WTC11 (cell line): ENCODE measurements at regions not wholly inside any gene's neighbourhood (a gene's known extent, or its start where the extent isn't known, plus 50 kb on each side); places are given as distances from the start of the nearest gene placed in this dataset.

ENCODE experiments used
- ATAC-seq: fragments of 200-7000 bp; cut with Tn5 transposase; 2 replicates; pipeline ENCODE4 v1.10.0; 2021; ENCODE audit warnings: mild to moderate bottlenecking, moderate library complexity
- CTCF ChIA-PET: fragments of 300-600 bp; sonication (Branson Sonifier 250); formaldehyde crosslinking; loops from one replicate; lab custom pipeline; 2021; ENCODE audit warnings: antibody characterized with exemption; lab: Charles Lee
- POLR2A ChIA-PET: fragments of 350-600 bp; sonication (Branson Sonifier 250); formaldehyde crosslinking; loops from one replicate; lab custom pipeline; 2021; ENCODE audit warnings: antibody characterized with exemption; lab: Charles Lee
- DNase-seq: peaks from one replicate; pipeline ENCODE4 v3.0.0; 2021; ENCODE audit warnings: low spot score
- H3K27ac Mint-ChIP-seq: 2 replicates; pipeline ENCODE4 v1.8.0; 2021; ENCODE audit warnings: mixed read lengths
- H3K27me3 Mint-ChIP-seq: 2 replicates; pipeline ENCODE4 v1.8.0; 2021; ENCODE audit warnings: low read depth, mild to moderate bottlenecking, moderate library complexity, mixed read lengths
- H3K36me3 Mint-ChIP-seq: 2 replicates; pipeline ENCODE4 v1.8.0; 2021; ENCODE audit warnings: mixed read lengths
- H3K4me1 Mint-ChIP-seq: 2 replicates; pipeline ENCODE4 v1.8.0; 2022; ENCODE audit warnings: mixed read lengths
- H3K4me3 Mint-ChIP-seq: 2 replicates; pipeline ENCODE4 v1.8.0; 2021; ENCODE audit warnings: mild to moderate bottlenecking, moderate library complexity, mixed read lengths
- H3K9me3 Mint-ChIP-seq: 2 replicates; pipeline ENCODE4 v1.8.0; 2021; ENCODE audit warnings: mixed read lengths
- ATF1 ChIP-seq: sonication (generic); formaldehyde crosslinking; IDR thresholded peaks from 2 replicates; pipeline ENCODE4 v1.8.1; 2023; ENCODE audit warnings: mild to moderate bottlenecking, moderate library complexity, missing genetic modification reagents
- CTCF ChIP-seq: fragments of 200-600 bp; IDR thresholded peaks from 2 replicates; pipeline ENCODE4 v1.8.0; 2022; ENCODE audit warnings: antibody characterized with exemption
- ELF4 ChIP-seq: sonication (generic); formaldehyde crosslinking; IDR thresholded peaks from 2 replicates; pipeline ENCODE4 v1.8.1; 2022; ENCODE audit warnings: low read depth, mild to moderate bottlenecking, moderate library complexity, missing genetic modification reagents
- ETV6 ChIP-seq: sonication (generic); formaldehyde crosslinking; IDR thresholded peaks from 2 replicates; pipeline ENCODE4 v1.8.1; 2022; ENCODE audit warnings: mild to moderate bottlenecking, missing genetic modification reagents
- GRHL2 ChIP-seq: fragments of 250-450 bp; sonication (Bioruptor Pico); IDR thresholded peaks from 2 replicates; pipeline ENCODE4 v1.8.0; 2022; ENCODE audit warnings: mild to moderate bottlenecking, moderate library complexity; ENCODE audit not compliant: insufficient replicate concordance, severe bottlenecking
- JAZF1 ChIP-seq: fragments of 250-450 bp; sonication (Bioruptor Pico); IDR thresholded peaks from 2 replicates; pipeline ENCODE4 v1.9.0; 2021; ENCODE audit warnings: moderate library complexity, mild to moderate bottlenecking, inconsistent platforms
- NFE2L1 ChIP-seq: sonication (generic); formaldehyde crosslinking; IDR thresholded peaks from 2 replicates; pipeline ENCODE4 v1.8.1; 2023; ENCODE audit warnings: missing genetic modification reagents
- NR2C2 ChIP-seq: sonication (generic); formaldehyde crosslinking; IDR thresholded peaks from 2 replicates; pipeline ENCODE4 v1.8.0; 2022; ENCODE audit warnings: mild to moderate bottlenecking, missing genetic modification reagents
- SMAD3 ChIP-seq: sonication (generic); formaldehyde crosslinking; IDR thresholded peaks from 2 replicates; pipeline ENCODE4 v1.8.0; 2022; ENCODE audit warnings: missing genetic modification reagents, mild to moderate bottlenecking, borderline replicate concordance
- ZMAT4 ChIP-seq: fragments of 250-450 bp; sonication (Bioruptor Pico); IDR thresholded peaks from 2 replicates; pipeline ENCODE4 v1.9.0; 2021; ENCODE audit warnings: mild to moderate bottlenecking
- ZNF232 ChIP-seq: sonication (generic); formaldehyde crosslinking; IDR thresholded peaks from 2 replicates; pipeline ENCODE4 v1.8.0; 2022; ENCODE audit warnings: mild to moderate bottlenecking, missing genetic modification reagents
- ZNF263 ChIP-seq: sonication (generic); formaldehyde crosslinking; IDR thresholded peaks from 2 replicates; pipeline ENCODE4 v1.8.1; 2022; ENCODE audit warnings: low read depth, mild to moderate bottlenecking, moderate library complexity, missing genetic modification reagents
- ZNF281 ChIP-seq: sonication (generic); formaldehyde crosslinking; IDR thresholded peaks from 2 replicates; pipeline ENCODE4 v1.8.0; 2023; ENCODE audit warnings: mild to moderate bottlenecking, missing genetic modification reagents
- TF ChIP-seq, protein P1 (sequence below): sonication (generic); formaldehyde crosslinking; IDR thresholded peaks from 2 replicates; pipeline ENCODE4 v1.8.1; 2022; ENCODE audit warnings: low read depth, missing genetic modification reagents, borderline replicate concordance
- TF ChIP-seq, protein P2 (sequence below): sonication (generic); formaldehyde crosslinking; IDR thresholded peaks from 2 replicates; pipeline ENCODE4 v1.8.1; 2023; ENCODE audit warnings: mild to moderate bottlenecking, missing genetic modification reagents
- TF ChIP-seq, protein P3 (sequence below): sonication (generic); formaldehyde crosslinking; IDR thresholded peaks from 2 replicates; pipeline ENCODE4 v1.8.1; 2022; ENCODE audit warnings: missing genetic modification reagents, borderline replicate concordance
- TF ChIP-seq, protein P4 (sequence below): sonication (generic); formaldehyde crosslinking; IDR thresholded peaks from 2 replicates; pipeline ENCODE4 v1.8.1; 2022; ENCODE audit warnings: mild to moderate bottlenecking, missing genetic modification reagents, moderate library complexity, borderline replicate concordance

GRCh38 chr1:233777566-233777965, 126.9 kb upstream of the SLC35F3 start:
- DNase-seq (no peak), ATAC-seq (no peak)
- H3K9me3 Mint-ChIP-seq, result peaks cover 43% of the 10 kb centered on the region
- ChIA-PET CTCF (interaction anchor here (0.7 kb wide), 1 partner anchor 14 kb away, joined by 4 read pairs; no protein-coding TSS in a partner anchor), POLR2A (no interaction called here)
- H3K36me3 Mint-ChIP-seq, result peaks cover 17% of the 10 kb centered on the region
- H3K4me3 Mint-ChIP-seq, result no peak overlapping the region
- H3K4me1 Mint-ChIP-seq, result no peaks in the 10 kb centered on the region
- H3K27ac Mint-ChIP-seq, result no peak overlapping the region
- no peaks in the 10 kb centered on the region for H3K27me3 Mint-ChIP-seq
- no peak for TF ChIP-seq GRHL2
- no peak for TF ChIP-seq CTCF
- no peak for TF ChIP-seq ZMAT4 (CRISPR knock-in tag)
- no peak for TF ChIP-seq ATF1 (CRISPR knock-in tag)

DNA sequence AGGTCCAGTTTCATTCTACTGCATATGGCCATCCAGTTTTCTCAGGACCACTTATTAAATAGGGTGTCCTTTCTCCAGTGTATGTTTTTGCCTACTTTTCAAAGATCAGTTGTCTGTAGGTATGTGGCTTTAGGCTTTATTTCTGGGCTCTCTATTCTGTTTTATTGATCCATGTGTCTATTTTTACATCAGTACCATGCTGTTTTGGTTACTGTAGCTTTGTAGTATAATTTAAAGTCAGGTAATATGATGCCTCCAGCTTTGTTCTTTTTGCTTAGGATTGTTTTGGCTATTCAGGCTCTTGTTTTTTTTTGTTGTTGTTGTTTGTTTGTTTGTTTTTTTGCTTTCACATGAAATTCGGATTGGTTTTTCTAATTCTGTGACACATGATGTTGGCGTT, 124.4 kb upstream of the SLC35F3 start:
- CTCF ChIA-PET, result no interaction called here
- no peak for DNase-seq
- H3K27ac Mint-ChIP-seq, result no peak overlapping the region
- TF ChIP-seq NR2C2 (no peak), JAZF1 (CRISPR knock-in tag) (no peak), ZNF281 (CRISPR knock-in tag) (no peak), ZNF232 (no peak)
- TF ChIP-seq, protein P1, sequence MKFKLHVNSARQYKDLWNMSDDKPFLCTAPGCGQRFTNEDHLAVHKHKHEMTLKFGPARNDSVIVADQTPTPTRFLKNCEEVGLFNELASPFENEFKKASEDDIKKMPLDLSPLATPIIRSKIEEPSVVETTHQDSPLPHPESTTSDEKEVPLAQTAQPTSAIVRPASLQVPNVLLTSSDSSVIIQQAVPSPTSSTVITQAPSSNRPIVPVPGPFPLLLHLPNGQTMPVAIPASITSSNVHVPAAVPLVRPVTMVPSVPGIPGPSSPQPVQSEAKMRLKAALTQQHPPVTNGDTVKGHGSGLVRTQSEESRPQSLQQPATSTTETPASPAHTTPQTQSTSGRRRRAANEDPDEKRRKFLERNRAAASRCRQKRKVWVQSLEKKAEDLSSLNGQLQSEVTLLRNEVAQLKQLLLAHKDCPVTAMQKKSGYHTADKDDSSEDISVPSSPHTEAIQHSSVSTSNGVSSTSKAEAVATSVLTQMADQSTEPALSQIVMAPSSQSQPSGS, result no peak
- TF ChIP-seq, protein P2, sequence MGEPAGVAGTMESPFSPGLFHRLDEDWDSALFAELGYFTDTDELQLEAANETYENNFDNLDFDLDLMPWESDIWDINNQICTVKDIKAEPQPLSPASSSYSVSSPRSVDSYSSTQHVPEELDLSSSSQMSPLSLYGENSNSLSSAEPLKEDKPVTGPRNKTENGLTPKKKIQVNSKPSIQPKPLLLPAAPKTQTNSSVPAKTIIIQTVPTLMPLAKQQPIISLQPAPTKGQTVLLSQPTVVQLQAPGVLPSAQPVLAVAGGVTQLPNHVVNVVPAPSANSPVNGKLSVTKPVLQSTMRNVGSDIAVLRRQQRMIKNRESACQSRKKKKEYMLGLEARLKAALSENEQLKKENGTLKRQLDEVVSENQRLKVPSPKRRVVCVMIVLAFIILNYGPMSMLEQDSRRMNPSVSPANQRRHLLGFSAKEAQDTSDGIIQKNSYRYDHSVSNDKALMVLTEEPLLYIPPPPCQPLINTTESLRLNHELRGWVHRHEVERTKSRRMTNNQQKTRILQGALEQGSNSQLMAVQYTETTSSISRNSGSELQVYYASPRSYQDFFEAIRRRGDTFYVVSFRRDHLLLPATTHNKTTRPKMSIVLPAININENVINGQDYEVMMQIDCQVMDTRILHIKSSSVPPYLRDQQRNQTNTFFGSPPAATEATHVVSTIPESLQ (CRISPR knock-in tag), result no peak
- TF ChIP-seq, protein P3, sequence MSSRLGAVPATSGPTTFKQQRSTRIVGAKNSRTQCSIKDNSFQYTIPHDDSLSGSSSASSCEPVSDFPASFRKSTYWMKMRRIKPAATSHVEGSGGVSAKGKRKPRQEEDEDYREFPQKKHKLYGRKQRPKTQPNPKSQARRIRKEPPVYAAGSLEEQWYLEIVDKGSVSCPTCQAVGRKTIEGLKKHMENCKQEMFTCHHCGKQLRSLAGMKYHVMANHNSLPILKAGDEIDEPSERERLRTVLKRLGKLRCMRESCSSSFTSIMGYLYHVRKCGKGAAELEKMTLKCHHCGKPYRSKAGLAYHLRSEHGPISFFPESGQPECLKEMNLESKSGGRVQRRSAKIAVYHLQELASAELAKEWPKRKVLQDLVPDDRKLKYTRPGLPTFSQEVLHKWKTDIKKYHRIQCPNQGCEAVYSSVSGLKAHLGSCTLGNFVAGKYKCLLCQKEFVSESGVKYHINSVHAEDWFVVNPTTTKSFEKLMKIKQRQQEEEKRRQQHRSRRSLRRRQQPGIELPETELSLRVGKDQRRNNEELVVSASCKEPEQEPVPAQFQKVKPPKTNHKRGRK, result no peak
- TF ChIP-seq, all 79 proteins: peak for 0
- Mint-ChIP-seq H3K9me3 (peaks cover 22% of the 10 kb centered on the region), H3K36me3 (peaks cover 5% of the 10 kb centered on the region), H3K4me3 (no peak overlapping the region), H3K27me3 (no peaks in the 10 kb centered on the region), H3K4me1 (no peaks in the 10 kb centered on the region)
- no peak for ATAC-seq
- POLR2A ChIA-PET, result no interaction called here

GRCh38 chr1:233782937-233783586, 121.4 kb upstream of the SLC35F3 start:
- POLR2A ChIA-PET, result no interaction called here
- CTCF ChIA-PET, result interaction anchor here (0.6 to 1.7 kb wide), 2 partner anchors 171 to 342 kb away, joined by 3 to 6 read pairs; no protein-coding TSS in a partner anchor
- TF ChIP-seq SMAD3 (CRISPR knock-in tag) (no peak), ELF4 (CRISPR knock-in tag) (no peak), ETV6 (no peak), ZNF263 (CRISPR knock-in tag) (no peak), ATF1 (CRISPR knock-in tag) (no peak), NFE2L1 (no peak)
- TF ChIP-seq, protein P4, sequence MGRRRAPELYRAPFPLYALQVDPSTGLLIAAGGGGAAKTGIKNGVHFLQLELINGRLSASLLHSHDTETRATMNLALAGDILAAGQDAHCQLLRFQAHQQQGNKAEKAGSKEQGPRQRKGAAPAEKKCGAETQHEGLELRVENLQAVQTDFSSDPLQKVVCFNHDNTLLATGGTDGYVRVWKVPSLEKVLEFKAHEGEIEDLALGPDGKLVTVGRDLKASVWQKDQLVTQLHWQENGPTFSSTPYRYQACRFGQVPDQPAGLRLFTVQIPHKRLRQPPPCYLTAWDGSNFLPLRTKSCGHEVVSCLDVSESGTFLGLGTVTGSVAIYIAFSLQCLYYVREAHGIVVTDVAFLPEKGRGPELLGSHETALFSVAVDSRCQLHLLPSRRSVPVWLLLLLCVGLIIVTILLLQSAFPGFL (CRISPR knock-in tag), result no peak
- TF ChIP-seq, protein P2 (CRISPR knock-in tag), result no peak

More at GRCh38 chr1:233782937-233783586, 121.4 kb upstream of the SLC35F3 start:
- H3K36me3 Mint-ChIP-seq, result peaks cover 5% of the 10 kb centered on the region
- H3K9me3 Mint-ChIP-seq, result peaks cover 20% of the 10 kb centered on the region
- no peaks in the 10 kb centered on the region for H3K4me1 Mint-ChIP-seq
- no peak overlapping the region for H3K27ac Mint-ChIP-seq
- H3K27me3 Mint-ChIP-seq, result no peaks in the 10 kb centered on the region
- DNase-seq, result no peak
- no peak overlapping the region for H3K4me3 Mint-ChIP-seq
- no peak for ATAC-seq
